NCI-H2196 (cell line): ENCODE measurements at regions not wholly inside any gene's neighbourhood (a gene's known extent, or its start where the extent isn't known, plus 50 kb on each side); places are given as distances from the start of the nearest gene placed in this dataset.

Experiments used
- DNase-seq: peaks from one replicate; lab custom pipeline; 2025; ENCODE audit not compliant: unreplicated experiment; lab: John Stamatoyannopoulos, UW

GRCh38 chr20:39462416-39462945, 500.3 kb downstream of the DHX35 start:
- DNase-seq: no peak

GRCh38 chr20:39458452-39458851, 496.3 kb downstream of the DHX35 start:
- no peak for DNase-seq

- no peak for DNase-seq
Measured at GRCh38 chr20:39453890-39454289, 491.7 kb downstream of the DHX35 start.

- no peak for DNase-seq
Measured at GRCh38 chr20:39452583-39453340, 490.6 kb downstream of the DHX35 start.

GRCh38 chr20:39451386-39451785, 489.2 kb downstream of the DHX35 start:
- no peak for DNase-seq

- no peak for DNase-seq
Measured at GRCh38 chr20:39446397-39446796, 484.3 kb downstream of the DHX35 start.

- no peak for DNase-seq
Measured at GRCh38 chr20:39445095-39445494, 483.0 kb downstream of the DHX35 start.

GRCh38 chr20:39433466-39433865, 471.3 kb downstream of the DHX35 start:
- DNase-seq: no peak

GRCh38 chr20:39431091-39431880, 469.1 kb downstream of the DHX35 start:
- no peak for DNase-seq

- no peak for DNase-seq
Measured at GRCh38 chr20:39429726-39430125, 467.6 kb downstream of the DHX35 start.

- no peak for DNase-seq
Measured at GRCh38 chr20:39424962-39425678, 463.0 kb downstream of the DHX35 start.

GRCh38 chr20:39421571-39422105, 459.5 kb downstream of the DHX35 start:
- DNase-seq: no peak

GRCh38 chr20:39412091-39412490, 449.9 kb downstream of the DHX35 start:
- DNase-seq: no peak

- DNase-seq: no peak
Measured at GRCh38 chr20:39399463-39399862, 437.3 kb downstream of the DHX35 start.

- no peak for DNase-seq
Measured at GRCh38 chr20:39398656-39399055, 436.5 kb downstream of the DHX35 start.

GRCh38 chr20:39397646-39398045, 435.5 kb downstream of the DHX35 start:
- DNase-seq: no peak

GRCh38 chr20:39395478-39396291, 433.5 kb downstream of the DHX35 start:
- no peak for DNase-seq

GRCh38 chr20:39394461-39394860, 432.3 kb downstream of the DHX35 start:
- DNase-seq: no peak

- DNase-seq: no peak
Measured at GRCh38 chr20:39390186-39390585, 428.0 kb downstream of the DHX35 start.

GRCh38 chr20:39381595-39381994, 419.5 kb downstream of the DHX35 start:
- DNase-seq: no peak
